HG03354 (cell line): ENCODE measurements at regions not wholly inside any gene's neighbourhood (a gene's known extent, or its start where the extent isn't known, plus 50 kb on each side); places are given as distances from the start of the nearest gene placed in this dataset.
A peak's percentile ranks its signal among the peaks of the same experiment; 100 is the strongest.

ENCODE experiments used
- ATAC-seq: cut with Tn5 transposase; IDR thresholded peaks from one replicate; pipeline ENCODE4 v1.9.1; 2021; ENCODE audit warnings: mild to moderate bottlenecking; ENCODE audit not compliant: unreplicated experiment, poor library complexity, severe bottlenecking

DNA sequence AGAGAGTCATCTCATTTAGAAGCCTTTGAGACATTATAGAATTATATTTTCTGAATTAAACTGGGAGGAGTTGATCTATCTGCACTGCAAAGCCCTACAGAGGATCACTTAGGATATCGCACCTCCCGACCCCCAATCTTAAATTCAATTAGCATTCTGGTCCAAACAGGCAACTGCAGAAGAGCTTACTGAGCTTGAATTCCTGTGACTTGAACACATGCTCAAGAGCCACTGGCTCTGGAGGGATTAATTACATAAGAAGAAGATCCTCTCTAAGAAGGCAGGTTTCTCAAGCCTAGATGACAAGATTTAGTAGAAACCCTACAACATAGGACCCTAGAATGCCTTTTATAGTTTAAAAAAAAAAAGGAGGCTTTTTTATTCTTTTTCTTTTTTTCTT is 548.9 kb downstream of the ARAP2 start:
- no peak for ATAC-seq

DNA sequence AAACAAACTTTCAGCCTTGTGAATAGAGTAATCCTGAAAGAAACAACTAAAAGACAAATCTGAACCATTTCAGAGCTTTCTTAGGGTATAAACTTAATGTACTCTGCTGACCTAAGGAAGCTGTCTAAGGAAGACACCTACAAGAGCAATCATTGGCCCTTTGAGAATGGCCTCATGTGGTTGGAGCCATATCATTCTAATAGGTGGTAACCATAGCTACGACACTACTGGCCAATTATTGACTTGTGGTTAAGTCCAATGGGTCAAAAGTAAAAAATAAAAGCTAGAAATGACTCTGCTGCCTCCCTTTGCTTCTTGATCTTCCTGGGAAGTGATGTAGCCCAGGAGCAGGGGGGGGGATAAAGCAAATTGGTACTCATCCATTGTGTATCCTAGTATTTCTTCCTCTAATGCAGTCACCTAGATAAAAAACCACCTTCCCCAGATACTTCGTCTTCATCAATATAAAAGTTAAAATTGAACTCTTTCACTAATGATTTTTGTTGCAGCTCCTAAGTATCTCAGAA is 547.0 kb downstream of the ARAP2 start:
- peak; percentile 94 for ATAC-seq

DNA sequence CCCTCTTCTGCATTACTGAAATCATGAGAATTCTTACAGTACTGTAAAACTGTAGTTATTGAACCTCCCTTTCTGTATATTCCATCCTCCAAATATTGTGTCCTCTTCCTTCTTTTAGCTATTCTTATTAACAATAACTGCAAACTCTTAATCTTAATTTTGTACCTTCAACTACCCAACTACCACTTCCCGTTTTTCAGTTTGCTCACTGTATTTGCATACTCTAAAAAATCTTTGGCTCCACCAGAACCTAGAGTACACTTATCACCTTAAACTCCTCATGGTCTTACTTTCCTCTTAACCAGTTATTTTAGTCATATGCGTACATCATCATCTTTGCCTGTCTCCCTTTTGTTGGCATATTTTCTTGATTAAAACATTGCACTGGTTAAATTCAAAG is 543.7 kb downstream of the ARAP2 start:
- no peak for ATAC-seq

DNA sequence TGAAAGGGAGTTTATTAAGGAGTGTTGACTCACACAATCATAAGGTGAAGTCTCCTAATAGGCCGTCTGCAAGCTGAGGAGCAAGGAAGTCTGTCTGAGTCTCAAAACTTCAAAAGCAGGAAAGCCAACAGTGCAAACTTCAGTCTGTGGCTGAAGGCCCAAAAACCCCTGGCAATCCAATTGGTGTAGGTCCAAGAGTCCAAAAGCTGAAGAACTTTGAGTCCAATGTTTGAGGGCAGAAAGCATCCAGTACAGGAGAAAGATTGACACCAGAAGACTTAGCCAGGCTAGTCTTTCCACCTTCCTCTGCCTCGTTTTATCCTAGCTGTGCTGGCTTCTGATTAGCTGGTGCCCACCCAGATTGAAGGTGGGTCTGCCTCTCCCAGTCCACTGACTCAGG is 535.2 kb downstream of the ARAP2 start:
- no peak for ATAC-seq

DNA sequence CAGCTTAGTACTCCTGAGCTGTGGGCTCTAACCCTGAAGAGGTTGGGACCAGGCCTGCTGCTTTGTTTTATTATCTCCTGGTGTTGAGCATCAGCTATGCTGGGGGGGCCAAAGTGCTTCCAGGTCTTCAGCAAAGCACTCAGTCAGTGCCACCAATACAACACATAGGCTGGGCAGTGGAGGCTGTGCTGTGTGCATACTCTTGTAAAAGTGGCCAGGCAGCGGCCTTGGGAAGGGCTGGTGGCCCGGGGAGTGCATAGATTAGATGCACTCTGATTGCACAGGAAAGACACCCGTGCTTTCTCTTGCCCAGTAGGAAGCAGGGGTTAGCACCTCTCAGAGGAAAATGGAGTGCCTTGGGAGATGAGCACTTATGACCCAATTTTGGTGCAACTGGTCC is 534.0 kb downstream of the ARAP2 start:
- no peak for ATAC-seq

DNA sequence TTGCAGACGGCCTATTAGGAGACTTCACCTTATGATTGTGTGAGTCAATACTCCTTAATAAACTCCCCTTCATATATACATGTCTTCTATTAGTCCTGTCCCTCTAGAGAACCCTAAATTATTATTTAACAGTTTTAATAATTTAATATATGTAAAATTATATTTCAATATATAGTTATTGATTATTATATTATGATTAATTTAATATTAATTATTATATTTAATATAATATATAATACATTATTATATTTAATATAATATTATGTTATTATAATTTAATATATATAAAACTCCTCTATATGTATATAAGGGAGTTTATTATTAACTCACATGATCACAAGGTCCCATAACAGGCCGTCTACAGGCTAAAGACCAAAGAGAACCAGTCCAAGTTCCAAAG is 533.2 kb downstream of the ARAP2 start:
- ATAC-seq, result no peak

DNA sequence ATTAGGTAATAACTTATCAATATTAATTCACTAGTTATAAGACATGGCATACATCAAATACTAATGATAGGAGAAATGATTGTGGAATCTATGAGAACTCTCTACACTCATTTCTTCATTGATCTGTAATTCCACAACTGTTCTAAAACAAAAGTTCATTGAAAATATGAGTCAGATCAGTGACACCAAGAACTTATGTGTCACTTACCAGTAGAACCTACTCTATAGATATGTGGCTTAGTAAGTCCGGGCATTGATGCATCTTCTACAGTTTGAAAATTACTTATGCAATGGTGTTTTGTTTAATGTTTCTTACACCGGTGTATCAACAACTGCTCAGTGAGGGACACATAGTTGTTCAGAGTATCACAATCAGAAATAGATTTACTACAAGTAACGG is 520.3 kb downstream of the ARAP2 start:
- no peak for ATAC-seq

DNA sequence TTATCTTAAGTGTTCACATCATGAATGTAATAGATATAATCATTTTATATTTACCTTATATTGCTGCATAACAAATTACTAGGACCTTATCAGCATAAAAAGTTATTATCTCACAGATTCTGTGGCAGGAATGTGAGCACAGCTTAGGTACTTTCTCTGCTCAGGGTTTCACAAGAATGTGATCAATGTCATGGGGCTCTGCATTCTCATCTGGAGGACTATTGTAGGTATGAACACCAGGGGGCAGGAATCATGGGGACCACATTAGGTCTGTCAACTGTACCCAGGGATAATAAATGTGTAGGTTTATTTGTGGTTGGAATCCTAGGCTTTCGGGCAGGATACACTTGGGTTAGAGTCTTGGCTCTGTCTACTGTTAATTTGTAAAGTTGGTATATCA is 519.2 kb downstream of the ARAP2 start:
- no peak for ATAC-seq

DNA sequence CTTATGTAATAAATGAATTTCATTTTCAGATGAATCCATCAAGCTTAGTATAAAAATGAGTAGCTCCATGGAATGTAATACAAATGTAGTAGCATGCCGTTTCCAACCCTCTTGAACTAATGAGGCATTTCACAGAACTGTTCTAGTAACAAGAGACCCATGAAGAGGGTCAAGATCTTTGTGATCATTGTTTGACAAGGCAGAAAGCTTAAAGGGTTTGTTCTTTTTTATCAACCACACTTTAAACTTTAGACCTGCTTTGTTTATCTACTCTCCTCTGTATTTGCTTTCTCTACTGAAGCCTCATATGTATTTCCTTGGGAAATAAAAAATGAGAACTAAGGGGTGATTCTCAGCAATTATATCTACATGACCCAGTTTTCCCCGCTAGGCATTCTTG is 513.9 kb downstream of the ARAP2 start:
- no peak for ATAC-seq

DNA sequence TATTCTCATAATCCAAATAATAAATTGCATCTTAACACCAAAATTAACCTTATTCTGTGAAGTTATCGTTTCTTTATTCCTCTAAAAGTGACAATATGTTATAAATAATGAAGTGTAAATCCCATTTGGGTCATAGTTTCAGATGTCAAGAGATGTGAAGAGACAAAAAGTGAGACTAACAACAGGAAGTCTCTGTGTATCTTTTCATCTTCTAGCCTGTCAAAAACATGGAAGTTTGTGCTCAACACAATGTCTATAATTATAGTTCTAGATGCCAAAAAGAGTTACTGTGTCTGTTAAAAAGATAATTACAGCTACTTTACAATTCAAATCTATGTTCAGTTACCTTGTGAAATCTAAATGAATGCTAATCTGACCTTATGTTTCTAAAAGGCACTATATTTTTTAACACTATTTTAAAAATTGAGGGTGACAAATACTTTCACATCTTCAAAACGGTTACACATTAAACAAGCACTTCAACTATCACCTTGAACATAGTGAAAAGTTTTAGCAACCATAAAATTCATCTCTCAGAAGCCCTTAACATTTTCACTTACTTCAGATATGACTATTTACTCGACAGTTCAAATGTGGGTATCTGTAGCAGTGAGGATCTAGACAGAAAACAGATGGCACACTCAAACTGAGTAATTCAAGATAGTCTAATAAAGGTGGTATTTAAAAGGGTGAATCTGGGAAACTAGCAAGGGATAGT is 509.8 kb downstream of the ARAP2 start:
- ATAC-seq, result peak; percentile 83

DNA sequence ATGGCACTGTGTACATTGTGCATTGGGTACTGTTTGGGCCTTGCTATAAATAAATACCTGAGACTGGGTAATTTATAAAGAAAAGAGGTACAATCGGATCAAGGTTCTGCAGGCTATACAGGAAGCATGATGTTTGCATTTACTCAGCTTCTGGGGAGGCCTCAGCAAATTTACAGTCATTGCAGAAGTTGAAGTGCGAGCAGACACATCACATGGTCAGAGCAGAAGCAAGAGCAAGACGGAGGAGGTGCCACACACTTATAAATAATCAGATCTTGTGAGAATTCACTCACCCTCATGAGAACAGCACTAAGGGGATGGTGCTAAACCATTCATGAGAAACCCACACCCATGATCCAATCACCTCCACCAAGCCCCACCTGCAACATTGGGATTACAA is 505.0 kb downstream of the ARAP2 start:
- no peak for ATAC-seq

DNA sequence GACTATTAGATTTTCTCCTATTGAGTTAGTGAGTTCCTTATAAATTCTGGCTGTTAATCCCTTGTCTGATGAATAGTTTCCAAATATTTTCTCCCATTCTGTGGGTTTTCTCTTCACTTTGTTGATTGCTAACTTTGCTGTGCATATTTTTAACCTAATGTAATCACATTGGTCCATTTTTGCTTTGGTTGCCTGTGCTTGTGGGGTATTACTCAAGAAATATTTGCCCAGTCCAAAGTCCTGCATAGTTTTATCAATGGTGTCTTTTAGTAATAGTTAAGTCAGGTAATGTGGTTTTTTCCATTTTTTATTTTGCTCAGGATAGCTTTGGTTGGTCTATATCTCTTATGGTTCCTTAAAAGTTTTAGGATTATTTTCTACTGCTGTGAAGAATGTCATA is 490.3 kb downstream of the ARAP2 start:
- no peak for ATAC-seq

DNA sequence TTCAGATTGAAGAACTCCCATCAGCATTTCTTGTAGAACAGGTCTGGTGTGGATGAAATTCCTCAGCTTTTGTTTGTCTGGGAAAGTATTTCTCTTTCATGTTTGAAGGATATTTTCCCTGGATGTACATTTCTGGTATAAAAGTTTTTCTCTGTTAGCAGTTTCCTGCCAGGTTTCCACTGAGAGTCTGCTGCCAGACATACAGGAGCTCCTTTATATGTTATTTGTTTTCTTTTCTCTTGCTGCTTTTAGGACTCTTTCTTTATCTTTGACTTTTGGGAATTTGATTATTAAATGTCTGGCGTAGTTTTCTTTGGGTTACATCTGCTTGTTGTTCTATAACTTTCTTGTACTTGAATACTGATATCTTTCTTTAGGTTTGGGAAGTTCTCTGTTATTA is 486.5 kb downstream of the ARAP2 start:
- no peak for ATAC-seq

DNA sequence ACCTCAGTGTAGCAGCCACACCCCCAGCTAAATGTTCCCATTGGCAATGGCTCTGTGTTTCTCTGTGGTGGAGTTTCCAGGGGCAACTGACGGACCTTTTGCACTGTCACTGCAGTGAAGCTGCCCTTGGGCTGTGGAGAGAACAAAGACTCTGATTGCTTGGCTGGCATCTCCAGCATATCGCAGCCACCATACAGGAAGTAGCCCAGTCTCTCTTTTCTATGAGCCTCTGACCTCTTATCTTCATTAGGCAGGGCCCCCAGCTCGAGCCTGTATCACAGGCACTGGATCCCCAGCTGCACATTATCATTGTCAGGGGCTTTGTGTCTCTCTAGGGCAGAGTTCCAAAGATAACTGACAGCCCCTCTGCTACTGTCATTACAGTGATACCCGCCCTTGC is 483.5 kb downstream of the ARAP2 start:
- no peak for ATAC-seq

DNA sequence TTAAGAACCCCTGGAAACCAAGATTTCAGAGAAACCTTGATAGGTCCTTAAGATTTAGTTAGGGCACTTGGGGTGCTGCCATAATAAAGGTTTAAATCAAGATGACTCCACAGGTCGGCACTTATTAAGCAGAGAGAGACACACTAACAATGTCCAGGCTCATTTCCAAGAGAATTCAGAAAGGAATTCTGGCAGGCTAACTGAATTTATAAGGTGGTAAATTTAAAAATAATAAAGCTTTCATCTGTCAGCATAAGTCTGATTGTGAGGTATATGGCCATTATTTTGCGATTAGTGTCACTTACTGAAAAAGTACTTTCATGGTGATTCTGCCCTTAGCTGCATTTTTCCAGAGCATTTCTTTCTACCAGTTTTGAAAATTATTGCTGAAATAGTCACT is 472.7 kb downstream of the ARAP2 start:
- ATAC-seq, result no peak

DNA sequence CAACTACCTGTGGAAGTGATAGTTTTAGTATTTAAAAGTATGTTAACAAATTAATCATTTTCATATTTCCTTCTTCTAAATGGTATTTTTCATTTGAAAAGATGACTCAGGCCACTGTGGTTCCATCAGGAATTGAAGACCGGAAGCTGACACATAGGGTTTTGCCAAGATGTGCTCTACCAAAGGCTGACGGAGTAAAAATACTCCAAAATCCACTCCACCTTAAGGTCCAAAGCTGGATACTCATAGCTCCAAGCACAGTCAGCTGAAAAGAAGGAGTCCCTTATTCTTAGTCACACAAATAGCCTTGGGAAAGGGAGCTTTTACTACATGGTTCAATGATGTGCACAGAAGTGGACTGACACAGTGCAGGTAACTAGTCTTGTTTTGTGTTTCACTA is 472.0 kb downstream of the ARAP2 start:
- ATAC-seq, result no peak

DNA sequence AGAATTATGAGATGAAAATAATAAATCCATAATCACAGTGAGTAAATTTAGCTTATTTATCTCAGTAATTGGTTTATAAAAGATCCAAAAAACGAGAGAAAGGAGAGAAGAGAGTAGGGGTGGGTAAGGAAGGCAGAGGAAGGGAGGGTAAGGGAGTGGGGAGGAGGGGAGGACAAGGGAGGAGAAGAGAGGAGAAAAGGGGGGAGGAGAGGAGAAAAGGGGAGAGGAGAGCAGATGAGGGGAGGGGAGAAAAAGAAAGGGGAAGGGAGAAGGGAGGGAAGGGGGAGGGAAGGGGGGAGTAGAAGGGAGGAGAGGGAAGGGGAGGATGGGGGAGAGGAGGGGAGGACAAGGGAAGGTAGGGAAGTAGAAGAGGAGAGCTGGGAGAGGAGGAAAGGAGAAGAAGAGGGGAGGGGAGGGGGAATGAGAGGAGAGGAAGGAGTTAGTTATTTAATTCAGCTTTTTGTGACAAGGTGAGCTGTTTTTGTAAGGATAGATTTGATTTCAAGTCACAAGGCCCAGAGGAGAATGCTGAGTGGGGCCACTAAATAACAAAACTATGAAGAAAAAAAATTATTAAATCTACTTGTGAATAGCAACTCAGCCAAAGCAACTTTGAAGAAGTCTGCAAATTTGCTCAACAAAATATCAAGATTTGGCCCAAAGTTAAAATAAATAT is 454.3 kb downstream of the ARAP2 start:
- ATAC-seq, result no peak

DNA sequence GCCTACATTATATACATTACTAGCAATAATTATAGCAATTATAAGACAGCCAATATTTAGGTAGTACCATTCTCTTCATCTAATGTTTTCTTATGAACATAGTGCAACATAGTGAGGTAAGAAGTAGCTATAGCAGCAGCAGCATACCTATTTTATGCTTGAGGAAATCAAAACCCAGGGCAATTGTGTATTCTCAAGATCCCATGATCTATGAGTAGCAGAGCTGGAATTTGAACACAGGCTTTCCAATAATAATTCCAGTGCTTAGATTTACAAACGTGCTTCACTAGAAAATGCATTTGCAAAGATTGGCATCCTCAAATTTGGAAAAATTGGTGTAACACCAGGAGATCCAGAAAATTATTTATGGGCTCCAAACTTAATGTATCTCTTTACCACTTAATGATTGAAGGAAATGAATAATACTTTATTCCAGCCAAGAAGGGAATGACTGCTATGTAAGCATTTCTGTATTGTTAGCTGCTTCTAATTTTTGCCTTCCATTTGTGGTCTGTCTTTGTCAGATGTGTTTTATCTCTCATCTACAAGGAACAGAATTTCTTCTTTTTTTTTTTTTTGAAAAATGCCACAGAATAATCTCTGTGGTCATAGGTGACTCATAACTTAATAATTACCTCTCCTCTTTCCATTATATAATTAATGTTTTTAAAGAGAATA is 451.1 kb downstream of the ARAP2 start:
- ATAC-seq, result no peak

DNA sequence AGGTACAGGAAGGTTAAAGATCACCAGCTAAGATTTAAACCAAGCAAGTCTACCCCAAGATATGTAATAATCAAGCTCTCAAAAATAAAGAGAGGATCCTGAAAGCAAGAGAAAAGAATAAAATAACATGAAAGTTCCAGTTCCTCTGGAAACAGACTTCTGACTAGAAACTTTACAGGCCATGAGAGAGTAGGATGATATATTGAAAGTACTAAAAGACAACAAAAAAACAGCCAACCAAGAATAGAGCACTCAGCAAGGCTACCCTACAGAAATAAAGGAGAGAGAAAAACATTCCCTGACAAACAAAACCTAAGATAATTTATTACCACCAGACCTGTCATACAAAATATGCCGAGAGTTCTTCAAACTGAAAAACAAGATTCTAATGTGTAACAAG is 450.5 kb downstream of the ARAP2 start:
- no peak for ATAC-seq

DNA sequence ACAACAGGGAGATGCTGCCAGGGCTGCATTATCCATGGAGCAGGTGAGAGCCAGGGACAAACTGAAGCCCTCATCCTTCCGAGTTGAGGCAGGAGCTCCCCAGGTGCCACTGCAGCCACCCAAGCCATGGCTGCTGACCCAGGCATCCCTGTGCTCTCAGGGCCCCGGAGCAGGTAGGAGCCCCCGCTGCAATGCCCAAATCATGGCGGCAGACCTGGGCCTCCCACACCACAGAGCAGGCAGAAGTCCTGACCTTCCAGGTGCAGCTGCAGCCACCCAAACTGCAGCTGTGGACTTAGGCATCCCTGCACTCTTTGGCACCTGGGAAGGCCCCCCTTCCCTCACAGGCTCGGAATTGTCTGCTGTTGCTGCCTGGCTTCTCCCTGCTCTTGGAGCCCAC is 443.6 kb downstream of the ARAP2 start:
- no peak for ATAC-seq

DNA sequence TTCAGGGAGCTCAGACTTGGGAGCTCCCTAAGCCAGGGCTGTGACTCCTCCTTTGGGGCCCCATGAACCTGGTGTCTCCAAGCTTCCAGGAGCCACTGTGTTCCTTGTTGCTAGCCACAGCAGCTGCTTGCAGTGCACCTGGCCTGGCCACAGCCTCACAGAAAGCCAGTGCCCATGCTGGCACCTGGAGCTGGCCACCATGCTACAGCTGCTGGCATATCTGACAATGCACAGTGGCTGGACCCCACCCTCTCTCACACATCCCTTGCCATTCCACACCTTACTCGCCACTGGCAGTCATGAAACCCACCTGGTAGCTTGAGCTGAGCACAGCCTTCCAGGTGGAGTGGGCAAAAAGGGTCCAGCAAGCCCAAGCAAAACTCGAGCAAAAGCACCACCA is 441.7 kb downstream of the ARAP2 start:
- no peak for ATAC-seq
